IMR-90 (cell line): ENCODE measurements at regions not wholly inside any gene's neighbourhood (a gene's known extent, or its start where the extent isn't known, plus 50 kb on each side); places are given as distances from the start of the nearest gene placed in this dataset.

ENCODE experiments used
- CEBPB ChIP-seq: IDR thresholded peaks from 2 replicates; pipeline ENCODE4 v1.6.1; 2012; ENCODE audit warnings: low read depth, low read length, improper control_type of control experiment
- CTCF ChIP-seq: conservative IDR thresholded peaks from 2 replicates; pipeline ENCODE4 v1.5.1; 2012; ENCODE audit warnings: mild to moderate bottlenecking, low read depth, low read length, improper control_type of control experiment
- ELK1 ChIP-seq: fragments of 150-350 bp; IDR thresholded peaks from 2 replicates; pipeline ENCODE4 v1.6.1; 2016; ENCODE audit warnings: low read depth, mild to moderate bottlenecking, low read length, moderate library complexity, borderline replicate concordance
- NFE2L2 ChIP-seq: fragments of 150-350 bp; IDR thresholded peaks from 2 replicates; pipeline ENCODE4 v1.6.1; 2016; ENCODE audit warnings: low read depth, mild to moderate bottlenecking, low read length
- POLR2A ChIP-seq: IDR thresholded peaks from 2 replicates; pipeline ENCODE4 v1.6.1; 2012; ENCODE audit warnings: mild to moderate bottlenecking, low read depth, low read length
- RAD21 ChIP-seq: IDR thresholded peaks from 2 replicates; pipeline ENCODE4 v1.6.1; 2012; ENCODE audit warnings: low read length, improper control_type of control experiment
- RCOR1 ChIP-seq: IDR thresholded peaks from 2 replicates; pipeline ENCODE4 v1.6.1; 2012; ENCODE audit warnings: mild to moderate bottlenecking, low read length, improper control_type of control experiment; ENCODE audit not compliant: insufficient replicate concordance
- RFX5 ChIP-seq: IDR thresholded peaks from 2 replicates; pipeline ENCODE4 v1.8.0; 2012; ENCODE audit warnings: low read depth, mild to moderate bottlenecking, low read length, moderate library complexity
- SMC3 ChIP-seq: fragments of 150-350 bp; IDR thresholded peaks from 2 replicates; pipeline ENCODE4 v1.6.1; 2016; ENCODE audit warnings: low read depth, mild to moderate bottlenecking, antibody characterized with exemption, low read length, moderate library complexity
- USF2 ChIP-seq: fragments of 150-350 bp; IDR thresholded peaks from 2 replicates; pipeline ENCODE4 v1.6.1; 2017; ENCODE audit warnings: mild to moderate bottlenecking, antibody characterized with exemption, low read length, low read depth

DNA sequence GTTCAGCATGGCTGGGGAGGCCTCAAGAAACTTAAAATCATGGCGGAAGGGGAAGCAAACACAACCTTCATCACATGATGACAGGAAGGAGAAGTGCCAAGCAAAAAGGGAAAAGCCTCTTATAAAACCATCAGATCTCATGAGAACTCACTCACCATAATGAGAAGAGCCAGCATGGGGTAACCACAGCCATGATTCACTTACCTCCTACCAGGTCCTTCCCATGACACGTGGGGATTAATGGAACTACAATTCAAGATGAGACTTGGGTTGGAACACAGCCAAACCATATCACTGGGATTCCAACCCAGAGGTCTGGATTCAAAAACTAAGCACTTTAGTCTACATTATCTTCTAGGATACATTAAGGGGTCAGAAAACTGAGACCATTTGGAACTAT is 609.6 kb upstream of the SPANXN1 start:
- no peak for TF ChIP-seq CTCF
- no peak for TF ChIP-seq POLR2A
- no peak for TF ChIP-seq SMC3
- TF ChIP-seq RAD21 = no peak
- TF ChIP-seq USF2 = no peak
- TF ChIP-seq NFE2L2 = no peak
- no peak for TF ChIP-seq CEBPB
- TF ChIP-seq ELK1 = no peak
- TF ChIP-seq RCOR1 = no peak
- TF ChIP-seq RFX5 = no peak
